Right ventricle myocardium superior (tissue), 1 donor: ENCODE measurements at regions not wholly inside any gene's neighbourhood (a gene's known extent, or its start where the extent isn't known, plus 50 kb on each side); places are given as distances from the start of the nearest gene placed in this dataset.

Source experiments
- ATAC-seq: fragments of 200-7000 bp; cut with Tn5 transposase; one replicate; pipeline ENCODE4 v1.9.1; 2020; ENCODE audit warnings: mild to moderate bottlenecking; ENCODE audit not compliant: poor library complexity
- DNase-seq: peaks from one replicate; pipeline ENCODE4 v3.0.0-alpha.2; 2020
- intact Hi-C: fragments of 100-400 bp; cut with DNase I; formaldehyde crosslinking; loops from one replicate; pipeline ENCODE4 v1.11.2; 2022
- donor health status: DM: no; HTN: yes; CAD: no; lungs with severe emphysema.

DNA sequence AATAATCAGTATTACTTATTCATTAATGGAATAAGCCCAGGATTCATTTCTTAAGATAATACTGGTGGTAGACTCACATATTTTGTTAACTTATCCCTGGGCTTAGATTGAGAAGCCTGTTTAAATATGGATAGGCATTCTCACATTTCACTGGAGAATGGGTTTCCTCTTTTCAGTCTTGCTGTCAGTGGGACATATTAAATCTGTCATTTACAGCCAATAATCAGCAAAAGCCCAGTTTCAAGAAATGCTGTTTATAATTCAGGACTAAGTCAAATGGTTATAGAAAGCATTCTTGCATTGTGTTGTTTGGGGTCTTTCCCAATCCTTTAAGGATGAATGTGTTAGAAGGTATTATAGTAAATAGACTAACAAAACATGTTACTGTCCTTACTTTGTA lies 143.7 kb upstream of the NAALADL2 start:
- no peak for ATAC-seq
- no peak for DNase-seq
- intact Hi-C loops, result loop anchor here (10.0 kb wide), 1 partner anchor 951 kb away; no protein-coding TSS in a partner anchor

DNA sequence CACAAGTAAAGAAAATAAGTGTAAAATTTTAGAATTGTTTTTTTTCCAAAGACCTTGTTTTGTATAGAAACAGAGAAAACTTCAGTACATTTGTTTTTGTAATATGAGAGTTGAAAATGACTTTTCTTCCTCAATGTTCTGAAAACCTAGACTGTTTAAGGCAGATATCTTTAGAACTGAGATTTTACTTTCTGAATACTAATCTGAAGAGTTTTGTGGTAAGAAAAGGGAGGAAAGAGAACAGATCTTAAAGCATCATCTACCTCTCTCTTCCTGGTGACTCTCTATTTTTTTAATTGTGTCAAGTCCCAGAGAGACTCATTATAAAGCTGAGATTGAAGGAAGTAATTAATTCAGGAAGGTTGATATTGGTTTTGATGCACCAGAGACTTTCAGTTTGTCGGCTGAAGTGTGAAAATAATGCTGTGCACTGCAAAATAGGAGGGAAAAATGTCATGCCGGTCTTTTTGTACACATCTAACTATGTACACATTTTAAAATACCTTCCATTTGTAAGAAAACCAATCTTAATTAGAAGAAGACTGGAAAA lies 142.1 kb upstream of the NAALADL2 start:
- ATAC-seq, result no peak
- DNase-seq, result no peak
- intact Hi-C loops, result loop anchor here (10.0 kb wide), 1 partner anchor 952 kb away; no protein-coding TSS in a partner anchor

DNA sequence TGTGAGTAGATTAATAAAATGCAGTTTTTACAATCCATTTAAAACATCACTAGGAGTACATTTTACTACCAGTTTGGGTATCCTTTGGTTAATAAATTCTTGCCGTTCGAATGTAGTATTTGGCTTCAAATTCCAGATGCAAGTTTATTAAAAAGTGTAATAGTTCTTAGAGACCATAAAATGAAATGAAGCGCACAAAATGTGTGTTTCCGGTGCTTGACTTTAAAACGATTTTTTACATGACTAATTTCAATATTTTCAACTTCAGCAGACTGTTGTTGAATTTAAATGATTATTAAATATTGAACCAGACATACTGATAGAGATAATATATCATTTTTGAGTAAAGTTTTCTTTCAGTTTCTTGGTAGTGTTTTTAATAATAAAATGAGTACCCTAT lies 138.4 kb upstream of the NAALADL2 start:
- ATAC-seq, result no peak
- intact Hi-C loops, result no loop called here
- DNase-seq, result no peak

DNA sequence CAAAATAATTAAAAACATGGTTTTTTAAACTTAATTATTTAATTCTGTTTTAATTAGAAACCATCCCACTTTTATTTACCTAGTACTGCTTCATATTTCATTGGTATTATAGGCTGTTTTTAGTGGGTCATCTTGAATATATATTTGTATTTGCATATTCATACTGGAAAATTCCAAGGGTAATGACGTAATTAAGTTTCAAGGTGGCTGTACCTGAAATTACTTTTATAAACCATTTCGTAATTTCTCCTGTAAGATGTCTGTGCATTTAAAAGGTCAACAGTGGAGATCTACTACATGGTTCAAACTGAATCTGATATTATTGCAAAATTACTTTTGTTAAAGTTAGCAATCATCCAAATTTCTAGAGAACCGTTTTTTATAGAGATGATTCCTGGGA lies 133.8 kb upstream of the NAALADL2 start:
- intact Hi-C loops, result no loop called here
- no peak for ATAC-seq
- no peak for DNase-seq

DNA sequence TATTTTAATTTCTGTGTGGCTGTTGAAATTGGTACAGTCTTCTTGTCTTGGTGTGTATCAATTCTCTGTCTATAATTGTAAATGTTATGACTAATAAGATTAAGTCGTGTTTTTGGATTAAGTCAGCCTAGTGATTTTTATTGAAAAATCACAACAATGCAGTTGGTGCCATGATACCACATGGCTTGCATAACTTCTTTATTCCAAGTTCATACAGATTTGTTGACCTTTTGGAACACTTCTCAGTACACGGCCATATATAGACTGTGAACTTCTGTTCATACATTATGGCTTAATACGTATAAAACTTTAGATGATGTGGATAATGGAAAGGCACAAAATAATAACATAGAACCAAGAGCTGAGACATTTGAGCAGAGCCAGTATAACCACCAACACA lies 121.2 kb upstream of the NAALADL2 start:
- intact Hi-C loops, result no loop called here
- DNase-seq, result no peak
- no peak for ATAC-seq

DNA sequence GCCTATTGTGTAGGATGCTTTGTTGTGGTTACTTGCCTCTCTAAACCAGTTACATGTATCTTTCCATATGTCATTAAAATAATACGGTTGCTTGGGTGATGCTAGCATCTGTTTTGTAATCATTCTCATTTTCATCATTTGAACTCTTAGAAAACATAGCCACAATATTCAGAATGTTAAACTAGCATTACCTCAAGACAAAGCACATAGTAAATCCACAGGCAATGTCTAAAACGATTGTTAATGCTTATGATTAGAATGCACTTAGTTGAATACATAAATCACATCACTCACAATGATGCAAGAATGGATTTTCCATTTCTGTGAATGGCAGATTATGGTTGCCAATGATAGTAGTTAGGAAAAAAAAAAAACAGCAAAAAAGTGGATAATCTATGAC lies 110.0 kb upstream of the NAALADL2 start:
- ATAC-seq, result no peak
- no peak for DNase-seq
- intact Hi-C loops, result no loop called here

DNA sequence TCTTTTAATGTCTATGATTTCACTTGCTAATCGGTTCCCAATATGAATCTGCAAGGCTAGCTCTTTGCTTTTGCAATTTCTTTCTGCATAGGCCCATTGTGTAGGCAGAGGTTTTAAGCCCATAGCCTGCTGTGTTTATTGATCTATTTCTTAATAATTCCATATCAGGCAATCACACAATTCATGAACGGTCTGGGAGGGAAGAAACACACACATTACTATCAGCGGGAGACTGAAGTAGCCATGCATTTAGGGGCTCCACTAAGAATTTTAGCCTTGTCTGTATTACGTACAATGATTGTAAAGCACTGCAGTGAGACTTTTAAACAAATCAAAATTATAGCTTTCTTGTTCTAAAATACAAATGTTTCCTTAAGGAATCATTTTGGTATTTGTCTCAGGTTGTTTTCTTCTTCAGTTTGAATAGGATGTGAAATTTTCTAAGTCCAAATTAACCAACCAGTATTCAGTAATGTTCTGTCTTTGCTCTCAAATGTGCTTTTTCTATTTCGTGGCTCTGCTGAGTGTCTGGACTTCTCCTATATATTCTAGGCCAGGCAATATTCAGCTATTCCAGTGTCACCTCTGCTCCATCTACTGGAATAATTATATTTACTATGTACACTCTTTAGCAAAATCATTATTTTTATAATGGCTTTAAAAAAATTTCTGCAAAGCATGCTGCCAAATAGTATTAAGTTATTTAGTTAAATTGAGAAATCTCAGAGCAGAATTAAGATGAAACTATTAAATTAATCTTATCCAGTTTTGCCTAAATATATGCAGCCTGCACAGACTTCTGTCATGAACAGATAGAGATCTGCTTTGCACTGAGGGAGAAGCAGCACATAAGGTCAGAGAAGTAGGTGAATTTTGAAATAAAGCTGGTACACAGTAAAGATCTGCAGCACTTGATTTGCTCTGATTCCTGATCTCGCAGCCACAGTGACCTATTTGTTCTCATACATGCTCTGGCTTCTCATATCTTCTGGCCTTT lies 103.0 kb upstream of the NAALADL2 start:
- ATAC-seq (no peak), DNase-seq (no peak)
- intact Hi-C loops, result no loop called here

DNA sequence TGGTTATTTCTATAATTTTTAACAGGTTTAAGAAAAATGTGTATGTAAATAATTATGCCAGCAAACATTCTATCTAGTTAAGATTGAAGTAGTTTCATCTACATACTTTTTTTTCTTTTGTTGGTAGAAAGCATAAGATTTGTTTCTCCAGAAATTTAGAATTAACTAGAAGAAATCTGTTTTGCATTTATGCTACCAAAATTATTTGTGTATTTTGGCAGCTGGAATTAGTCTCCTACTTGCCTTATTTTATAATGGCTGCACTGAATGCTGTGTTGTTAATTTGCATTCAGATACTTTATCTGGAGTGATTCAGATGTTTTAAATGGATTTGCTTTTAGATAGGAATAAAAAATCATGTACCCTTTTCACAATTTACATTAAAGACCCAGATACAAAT lies 100.2 kb upstream of the NAALADL2 start:
- intact Hi-C loops, result no loop called here
- ATAC-seq (no peak), DNase-seq (no peak)

DNA sequence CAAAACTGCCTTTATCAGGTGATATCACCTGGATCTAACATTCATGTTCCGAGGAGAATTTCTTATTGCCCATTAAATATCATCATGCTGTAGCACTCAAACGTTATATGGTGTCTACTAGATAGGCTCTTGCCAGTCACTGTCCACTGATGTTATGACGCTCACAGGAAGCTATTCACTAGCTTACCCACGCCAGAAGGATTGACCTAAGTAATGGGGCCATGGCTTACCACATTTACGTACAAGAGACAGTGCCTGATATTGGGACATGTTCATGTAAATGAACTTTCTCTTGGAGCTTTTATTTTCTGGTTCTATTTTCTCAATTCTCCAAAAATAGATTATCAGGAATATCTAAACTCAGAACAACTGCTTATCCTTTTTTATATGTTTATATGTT lies 91.7 kb upstream of the NAALADL2 start:
- ATAC-seq (no peak), DNase-seq (no peak)
- intact Hi-C loops, result no loop called here

DNA sequence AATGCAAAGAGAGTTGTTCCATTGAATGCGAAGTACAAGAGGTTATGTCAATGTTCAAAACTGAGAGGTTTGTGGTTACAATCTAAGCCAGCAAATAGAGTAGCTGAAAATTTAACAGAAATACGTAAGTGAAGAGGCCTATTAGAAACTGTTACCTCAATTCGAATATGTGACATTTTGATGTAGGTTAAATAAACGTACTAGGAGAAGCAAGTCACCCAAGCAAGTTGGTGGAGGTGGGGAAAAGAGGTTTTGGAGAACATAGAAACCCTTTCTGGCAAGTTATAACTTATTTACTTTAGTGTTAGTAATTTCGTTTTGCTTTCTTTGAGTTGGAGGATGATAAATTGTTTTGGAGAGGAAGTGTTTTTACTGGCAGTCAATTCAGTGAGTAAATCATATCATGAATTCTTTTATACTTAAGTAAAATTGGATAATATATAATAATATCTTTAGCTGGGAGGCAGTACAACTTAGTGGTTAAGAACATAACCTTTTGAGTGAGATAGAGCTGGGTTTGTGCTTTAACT lies 91.2 kb upstream of the NAALADL2 start:
- intact Hi-C loops, result no loop called here
- DNase-seq (no peak), ATAC-seq (no peak)

DNA sequence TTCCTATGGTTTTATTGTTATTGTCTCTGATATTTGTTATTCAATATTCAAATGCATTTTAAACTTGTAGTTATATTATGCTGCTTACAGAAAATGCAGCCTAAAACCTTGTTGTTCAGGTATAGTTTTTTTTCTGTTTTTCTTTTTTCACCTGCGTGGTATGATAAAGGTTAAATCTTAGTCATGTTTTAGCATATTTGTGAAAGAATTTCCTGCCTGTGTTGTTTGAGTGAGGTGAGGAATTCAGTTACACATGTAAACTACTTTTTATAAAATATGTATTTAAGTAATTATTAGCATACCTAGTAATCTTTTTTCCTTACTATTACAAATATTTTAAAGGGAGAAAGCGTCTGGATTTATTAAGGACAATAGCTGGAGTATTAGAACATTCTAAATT lies 90.0 kb upstream of the NAALADL2 start:
- DNase-seq (no peak), ATAC-seq (no peak)
- intact Hi-C loops, result no loop called here

DNA sequence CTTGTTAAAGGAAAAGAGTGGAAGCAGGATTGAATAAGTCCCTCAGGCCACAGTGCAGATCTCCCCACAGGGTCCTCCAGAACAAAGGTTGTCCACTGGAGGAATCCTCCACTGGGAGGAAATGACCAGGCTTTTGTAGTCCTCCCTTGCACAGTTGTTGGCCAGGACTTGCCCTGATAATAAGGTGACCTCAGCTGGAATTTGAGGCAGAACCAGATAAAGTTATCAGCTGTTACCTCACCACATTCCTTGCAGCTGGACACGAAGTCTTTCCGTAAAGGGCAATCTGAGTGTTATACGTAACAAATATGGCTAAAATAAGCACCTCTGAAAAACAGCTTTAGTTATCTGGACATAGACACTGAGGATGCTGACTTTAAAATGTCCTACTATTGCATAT lies 83.5 kb upstream of the NAALADL2 start:
- DNase-seq, result no peak
- peak; percentile 90 for ATAC-seq
- intact Hi-C loops, result no loop called here

DNA sequence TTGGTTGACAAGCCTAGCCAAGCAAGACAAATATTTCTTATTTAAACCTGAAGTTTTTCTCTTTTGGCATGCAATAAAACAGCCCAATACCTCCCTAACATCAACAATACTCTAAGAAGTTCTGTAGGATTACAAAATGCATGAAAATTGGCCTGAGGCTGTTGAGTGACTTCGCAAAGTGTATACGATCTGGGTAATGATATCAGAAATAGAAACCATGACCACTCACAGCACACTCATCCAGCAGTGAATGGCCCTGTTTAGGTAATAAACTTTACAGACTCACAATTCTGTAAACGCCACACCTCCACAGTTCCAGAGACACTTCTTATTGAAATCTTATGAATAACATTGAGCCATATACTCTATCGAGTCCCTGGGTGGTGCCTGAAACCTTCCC lies 83.0 kb upstream of the NAALADL2 start:
- intact Hi-C loops, result no loop called here
- no peak for ATAC-seq
- DNase-seq, result no peak

DNA sequence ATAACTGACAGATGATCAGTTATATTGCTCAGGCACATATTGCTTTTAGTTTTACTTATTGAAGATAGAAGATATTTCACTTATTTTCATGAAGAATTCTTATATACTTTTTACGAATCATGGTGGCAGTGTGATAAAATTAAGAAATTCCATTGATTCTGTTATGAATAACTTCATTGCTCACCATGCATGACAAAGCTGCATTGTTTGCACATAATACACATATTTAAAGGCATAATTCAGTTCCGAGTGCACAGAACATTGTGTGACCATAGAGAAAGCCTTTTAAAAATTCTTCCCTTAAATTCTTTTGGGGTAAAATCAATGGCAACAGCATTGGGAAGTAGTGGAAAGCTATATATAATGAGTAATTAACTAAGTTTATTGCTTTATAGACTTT lies 82.5 kb upstream of the NAALADL2 start:
- no peak for DNase-seq
- intact Hi-C loops, result no loop called here
- ATAC-seq, result no peak

DNA sequence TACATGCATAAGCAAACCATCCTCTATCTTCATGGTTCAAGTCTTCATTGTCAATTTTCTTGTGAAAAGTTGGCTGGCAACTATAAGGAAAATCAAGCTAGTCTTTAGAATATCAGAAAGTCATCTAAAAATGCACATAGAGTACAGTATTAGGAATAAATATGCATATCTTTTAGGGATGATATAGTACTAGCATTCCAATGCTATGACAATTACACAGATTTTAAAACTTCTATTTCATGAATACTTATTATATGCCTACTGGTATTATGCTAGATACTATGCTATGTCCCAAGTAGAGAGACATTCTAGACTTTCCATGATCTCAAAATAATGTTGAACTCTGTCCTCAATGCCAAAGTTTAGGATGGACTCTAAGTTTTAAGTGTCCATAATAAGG lies 81.3 kb upstream of the NAALADL2 start:
- no peak for DNase-seq
- intact Hi-C loops, result no loop called here
- no peak for ATAC-seq

DNA sequence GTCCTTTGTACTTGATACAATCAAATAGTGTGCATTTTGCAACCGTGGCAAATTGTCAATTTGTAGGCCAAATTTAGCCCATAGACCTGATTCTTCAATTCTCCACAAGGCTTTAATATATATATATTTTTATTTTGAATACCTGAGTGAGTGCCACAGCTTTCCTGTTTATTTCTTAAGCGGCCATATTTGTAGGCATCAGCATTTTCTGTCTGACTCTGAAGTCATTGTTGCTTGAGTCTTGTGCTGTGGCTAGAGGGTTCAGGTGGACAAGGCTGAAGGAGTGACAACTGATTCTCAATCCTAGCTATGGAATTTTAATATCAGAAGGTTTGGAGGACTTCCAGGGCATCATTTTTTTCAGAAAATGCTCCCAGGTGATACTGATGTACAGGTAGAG lies 75.6 kb upstream of the NAALADL2 start:
- no peak for ATAC-seq
- intact Hi-C loops, result no loop called here

DNA sequence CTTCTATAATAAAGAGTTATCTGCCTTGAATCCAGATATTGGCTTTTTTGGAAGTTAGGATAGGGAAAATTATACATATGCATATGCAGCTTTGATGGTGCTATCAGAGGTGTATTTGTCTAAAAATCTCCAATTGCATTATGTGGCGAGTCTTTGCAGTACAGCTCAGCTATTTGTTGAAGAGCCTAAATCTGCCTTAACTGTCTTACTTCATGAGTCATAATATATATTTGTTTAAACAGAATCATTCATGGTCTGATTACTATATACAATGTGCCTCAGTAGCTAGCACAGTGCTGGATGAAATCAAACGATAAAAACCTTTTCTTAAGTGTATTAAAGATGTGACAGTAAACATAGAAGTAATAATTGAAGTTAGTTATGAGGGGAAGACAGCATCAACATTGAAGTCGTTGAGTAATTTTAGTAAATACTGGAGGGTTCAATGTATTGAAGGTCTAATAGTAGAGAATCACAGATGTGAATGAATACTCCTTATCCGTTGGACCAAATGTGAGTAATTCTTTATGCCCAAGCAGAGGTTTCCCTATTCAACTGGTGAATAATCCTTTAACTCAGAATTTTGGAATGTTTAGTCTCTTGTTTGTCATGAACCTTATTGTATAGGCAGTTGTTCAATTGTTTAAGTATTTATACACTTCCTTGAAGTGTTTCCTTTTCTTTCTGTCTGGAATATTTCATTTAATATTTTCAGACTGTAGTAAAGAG lies 74.8 kb upstream of the NAALADL2 start:
- intact Hi-C loops, result no loop called here
- ATAC-seq, result no peak
- DNase-seq, result no peak

More for the DNA sequence above, 75.6 kb upstream of the NAALADL2 start:
- no peak for DNase-seq

DNA sequence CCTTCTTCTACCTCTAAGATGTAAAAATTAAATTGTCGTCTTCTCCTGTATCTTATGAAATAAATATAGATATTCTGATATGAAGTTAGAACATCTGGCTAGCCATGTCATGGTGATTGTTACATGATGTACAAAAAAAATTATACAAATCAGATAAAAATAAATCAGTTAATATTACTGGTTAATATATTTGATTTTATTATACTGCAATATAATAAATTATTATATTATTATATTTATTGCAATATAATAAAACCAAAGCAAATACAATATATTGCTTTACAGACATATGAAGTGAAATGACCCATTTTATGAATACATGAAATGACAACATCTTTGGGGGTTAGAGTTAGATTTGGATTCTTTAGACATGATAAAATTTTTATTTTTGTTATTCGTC lies 72.3 kb upstream of the NAALADL2 start:
- no peak for DNase-seq
- intact Hi-C loops, result no loop called here
- ATAC-seq, result no peak

DNA sequence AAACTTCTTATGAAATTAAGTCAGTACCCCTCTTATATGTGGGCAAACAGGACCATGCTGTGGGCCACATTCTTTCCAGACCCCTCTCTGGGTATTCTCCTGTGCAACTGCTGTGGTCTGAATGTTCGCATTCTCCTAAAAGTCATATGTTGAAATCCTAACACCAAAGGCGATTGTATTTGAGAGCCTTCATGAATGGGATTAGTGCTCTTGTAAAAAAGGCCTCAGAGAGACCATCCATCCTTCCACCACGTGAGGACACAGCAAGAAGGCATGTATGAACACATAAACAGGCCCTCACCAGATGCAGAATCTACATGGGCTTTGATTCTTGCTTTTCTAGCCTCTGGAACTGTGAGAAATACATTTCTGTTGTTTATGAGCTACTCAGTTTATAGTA lies 68.0 kb upstream of the NAALADL2 start:
- DNase-seq (no peak), ATAC-seq (no peak)
- intact Hi-C loops, result no loop called here

DNA sequence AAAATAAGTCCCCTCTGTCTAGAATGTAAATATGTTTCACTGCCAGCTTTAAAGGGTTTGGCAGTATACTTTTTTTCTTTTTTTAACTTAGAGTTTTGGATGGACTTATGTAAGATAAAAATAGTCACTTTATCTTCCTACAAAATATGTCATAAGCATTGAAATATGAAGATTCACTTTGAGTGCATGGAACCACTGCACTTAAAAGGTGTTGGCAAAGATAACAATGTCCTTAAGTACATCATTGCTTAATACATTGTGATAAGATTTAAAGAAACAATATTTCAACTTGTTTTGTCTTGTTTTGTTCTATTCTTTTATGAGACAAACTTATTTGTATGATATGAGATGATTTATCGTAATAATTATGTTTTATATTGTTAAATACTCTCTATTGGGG lies 66.3 kb upstream of the NAALADL2 start:
- DNase-seq, result no peak
- intact Hi-C loops, result no loop called here
- no peak for ATAC-seq
